Mucosa of descending colon (tissue), 3 donors: ENCODE measurements at regions not wholly inside any gene's neighbourhood (a gene's known extent, or its start where the extent isn't known, plus 50 kb on each side); places are given as distances from the start of the nearest gene placed in this dataset.
"Not testable (repeated sequence)": the region's sequence is repeated elsewhere in the genome, so short reads cannot be mapped to it uniquely, and the experiment has no call there.

Experiments
- ATAC-seq: fragments of 200-7000 bp; cut with Tn5 transposase; one replicate; pipeline ENCODE4 v1.9.1; 2020; ENCODE audit warnings: mild to moderate bottlenecking, moderate library complexity
- DNase-seq, 3 donors: peaks; one replicate each; pipeline ENCODE4 v3.0.0-alpha.2; 2020
- H3K36me3 ChIP-seq: fragments of 200-600 bp; one replicate; pipeline ENCODE4 v1.8.0; 2021; ENCODE audit warnings: low read depth, mild to moderate bottlenecking
- H3K4me1 ChIP-seq: fragments of 200-600 bp; one replicate; pipeline ENCODE4 v1.8.0; 2021; ENCODE audit warnings: low read depth, mild to moderate bottlenecking
- H3K4me3 ChIP-seq: fragments of 200-600 bp; one replicate; pipeline ENCODE4 v1.8.0; 2021; ENCODE audit warnings: mild to moderate bottlenecking
- H3K9me3 ChIP-seq: fragments of 200-600 bp; one replicate; pipeline ENCODE4 v1.8.0; 2021; ENCODE audit warnings: mild to moderate bottlenecking
- CTCF ChIP-seq: fragments of 200-600 bp; IDR thresholded peaks from one replicate; pipeline ENCODE4 v1.8.0; 2022; ENCODE audit warnings: antibody characterized with exemption, mild to moderate bottlenecking
- intact Hi-C, 2 donors: fragments of 100-400 bp; cut with DNase I in 1 of 2; cut with micrococcal nuclease in 1 of 2; formaldehyde crosslinking; loops; one replicate each; pipeline versions ENCODE4 v1.11.0 to v1.11.1; 2022; cut with DNase I, micrococcal nuclease
- donor health status: DM: no; HTN: no; CAD: no; lungs with moderate emphysema.
- donor health status: DM: no; HTN: no; CAD: no.
- donor health status: DM: no; HTN: yes; CAD: no.

- DNase-seq = no peak
- TF ChIP-seq CTCF = no peak
- H3K9me3 ChIP-seq = no peaks in the 10 kb centered on the region
- H3K4me3 ChIP-seq = no peak overlapping the region
- intact Hi-C loops = loop anchor here in 1 of 2 donors (10.0 kb wide), 1 partner anchor 196 kb away; no protein-coding TSS in a partner anchor
- no peaks in the 10 kb centered on the region for H3K4me1 ChIP-seq
- no peak for ATAC-seq
- H3K36me3 ChIP-seq = no peaks in the 10 kb centered on the region
These were observed 69.1 kb upstream of the WASF3 start for GRCh38 chr13:26488236-26489003.

- H3K4me3 ChIP-seq, ATAC-seq, H3K4me1 ChIP-seq, DNase-seq, H3K9me3 ChIP-seq, H3K36me3 ChIP-seq: not testable (repeated sequence)
- intact Hi-C loops = loop anchor here (10.0 kb wide), 3 partner anchors 108 to 308 kb away; no protein-coding TSS in a partner anchor
These were observed 65.2 kb upstream of the WASF3 start for GRCh38 chr13:26492301-26492700.

- DNase-seq (no peak), ATAC-seq (no peak)
- no peaks in the 10 kb centered on the region for H3K9me3 ChIP-seq
- no peak overlapping the region for H3K4me3 ChIP-seq
- no peaks in the 10 kb centered on the region for H3K4me1 ChIP-seq
- intact Hi-C loops = loop anchor here (5.0 to 10.0 kb wide), 4 partner anchors 110 to 310 kb away; no protein-coding TSS in a partner anchor
- H3K36me3 ChIP-seq = no peaks in the 10 kb centered on the region
- no peak for TF ChIP-seq CTCF
These were observed 62.8 kb upstream of the WASF3 start for GRCh38 chr13:26494571-26495195.

GRCh38 chr13:26495750-26496149 is 61.7 kb upstream of the WASF3 start:
- H3K9me3 ChIP-seq = no peaks in the 10 kb centered on the region
- H3K36me3 ChIP-seq = no peaks in the 10 kb centered on the region
- no peak for DNase-seq
- no peaks in the 10 kb centered on the region for H3K4me1 ChIP-seq
- ATAC-seq = no peak
- H3K4me3 ChIP-seq = no peak overlapping the region
- intact Hi-C loops = loop anchor here (5.0 to 10.0 kb wide), 4 partner anchors 111 to 311 kb away; no protein-coding TSS in a partner anchor
- no peak for TF ChIP-seq CTCF

GRCh38 chr13:26497968-26498511 is 59.4 kb upstream of the WASF3 start:
- no peak for DNase-seq
- Histone ChIP-seq H3K9me3 (no peaks in the 10 kb centered on the region), H3K4me1 (no peaks in the 10 kb centered on the region), H3K36me3 (no peaks in the 10 kb centered on the region), H3K4me3 (no peak overlapping the region)
- no peak for ATAC-seq
- intact Hi-C loops = loop anchor here (5.0 to 10.0 kb wide), 4 partner anchors 113 to 313 kb away; no protein-coding TSS in a partner anchor
- no peak for TF ChIP-seq CTCF
